GM13976 (cell line): ENCODE measurements at regions not wholly inside any gene's neighbourhood (a gene's known extent, or its start where the extent isn't known, plus 50 kb on each side); places are given as distances from the start of the nearest gene placed in this dataset.
A peak's percentile ranks its signal among the peaks of the same experiment; 100 is the strongest.
"Not testable (repeated sequence)": the region's sequence is repeated elsewhere in the genome, so short reads cannot be mapped to it uniquely, and the experiment has no call there.

Experiments
- DNase-seq: peaks from one replicate; pipeline ENCODE4 v3.0.0; 2012; ENCODE audit warnings: low spot score
- in situ Hi-C: fragments of 300-500 bp; cut with MboI; formaldehyde crosslinking; loops from one replicate; pipeline ENCODE4 v1.12.0; 2022; ENCODE audit warnings: low sequenced_read_pairs, mixed read lengths, inconsistent platforms; ENCODE audit not compliant: unreplicated experiment
- TF ChIP-seq, protein P1 (sequence below): IDR thresholded peaks from 2 replicates; pipeline ENCODE4 v1.5.1; 2012; ENCODE audit warnings: borderline replicate concordance, mild to moderate bottlenecking; ENCODE audit not compliant: insufficient read depth; ENCODE audit errors: extremely low read depth, missing control alignments, control extremely low read depth

DNA sequence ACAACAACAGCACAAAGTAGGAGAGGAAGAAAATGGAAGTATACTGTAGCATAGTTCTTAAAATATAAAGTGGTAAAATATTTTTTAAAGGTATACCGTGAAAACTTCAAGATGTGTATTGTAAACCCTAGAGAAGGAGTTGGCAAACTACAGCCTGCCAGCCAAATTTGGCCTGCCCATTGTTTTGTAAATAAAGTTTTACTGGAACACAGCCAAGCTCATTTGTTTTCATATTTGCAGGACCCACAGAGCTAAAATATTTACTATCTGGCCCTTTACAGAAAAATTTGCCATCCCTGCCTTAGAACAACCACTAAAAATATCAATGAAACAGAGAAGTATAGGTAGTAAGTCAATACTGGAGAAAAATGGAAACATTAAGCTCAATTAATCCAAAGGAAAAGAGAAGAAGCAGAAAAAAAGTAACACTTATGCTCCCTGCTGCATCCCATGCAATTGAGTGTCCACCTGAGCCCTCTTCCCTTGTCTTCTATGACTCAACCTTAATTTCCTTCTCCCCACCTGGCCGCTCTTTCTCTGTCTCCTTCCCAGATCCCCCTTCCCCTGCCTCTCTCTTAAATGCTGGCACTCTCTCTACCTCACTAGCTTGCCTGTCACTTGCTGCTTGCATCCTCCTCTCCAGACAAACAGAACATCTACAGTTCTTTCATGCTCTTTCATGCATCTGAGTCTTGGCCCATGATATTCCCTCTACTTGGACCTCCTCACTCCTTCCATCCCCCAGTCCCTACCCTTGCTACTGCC, 50.6 kb upstream of the FER start:
- in situ Hi-C loops = no loop called here
- TF ChIP-seq, protein P1, sequence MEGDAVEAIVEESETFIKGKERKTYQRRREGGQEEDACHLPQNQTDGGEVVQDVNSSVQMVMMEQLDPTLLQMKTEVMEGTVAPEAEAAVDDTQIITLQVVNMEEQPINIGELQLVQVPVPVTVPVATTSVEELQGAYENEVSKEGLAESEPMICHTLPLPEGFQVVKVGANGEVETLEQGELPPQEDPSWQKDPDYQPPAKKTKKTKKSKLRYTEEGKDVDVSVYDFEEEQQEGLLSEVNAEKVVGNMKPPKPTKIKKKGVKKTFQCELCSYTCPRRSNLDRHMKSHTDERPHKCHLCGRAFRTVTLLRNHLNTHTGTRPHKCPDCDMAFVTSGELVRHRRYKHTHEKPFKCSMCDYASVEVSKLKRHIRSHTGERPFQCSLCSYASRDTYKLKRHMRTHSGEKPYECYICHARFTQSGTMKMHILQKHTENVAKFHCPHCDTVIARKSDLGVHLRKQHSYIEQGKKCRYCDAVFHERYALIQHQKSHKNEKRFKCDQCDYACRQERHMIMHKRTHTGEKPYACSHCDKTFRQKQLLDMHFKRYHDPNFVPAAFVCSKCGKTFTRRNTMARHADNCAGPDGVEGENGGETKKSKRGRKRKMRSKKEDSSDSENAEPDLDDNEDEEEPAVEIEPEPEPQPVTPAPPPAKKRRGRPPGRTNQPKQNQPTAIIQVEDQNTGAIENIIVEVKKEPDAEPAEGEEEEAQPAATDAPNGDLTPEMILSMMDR = no peak
- no peak for DNase-seq

DNA sequence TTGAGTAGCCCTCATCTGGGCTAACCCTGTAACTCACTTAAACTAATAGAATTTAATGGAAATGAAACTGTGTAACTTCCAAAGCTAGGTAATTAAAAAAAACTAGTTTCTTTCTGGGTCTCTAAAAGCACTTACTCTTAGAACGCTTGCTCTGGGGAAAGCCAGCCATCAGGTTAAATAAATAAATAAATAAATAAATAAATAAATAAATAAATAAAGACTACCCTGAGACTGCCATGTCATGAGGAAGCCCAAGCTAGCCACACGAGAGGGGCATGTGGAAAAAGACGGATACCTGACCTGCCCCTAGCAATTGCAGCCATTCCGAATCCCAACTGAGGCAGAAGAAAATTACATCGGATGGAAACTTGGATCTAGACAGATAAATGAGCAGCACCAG, 51.3 kb upstream of the FER start:
- in situ Hi-C loops = no loop called here
- TF ChIP-seq, protein P1 = no peak
- DNase-seq = no peak

DNA sequence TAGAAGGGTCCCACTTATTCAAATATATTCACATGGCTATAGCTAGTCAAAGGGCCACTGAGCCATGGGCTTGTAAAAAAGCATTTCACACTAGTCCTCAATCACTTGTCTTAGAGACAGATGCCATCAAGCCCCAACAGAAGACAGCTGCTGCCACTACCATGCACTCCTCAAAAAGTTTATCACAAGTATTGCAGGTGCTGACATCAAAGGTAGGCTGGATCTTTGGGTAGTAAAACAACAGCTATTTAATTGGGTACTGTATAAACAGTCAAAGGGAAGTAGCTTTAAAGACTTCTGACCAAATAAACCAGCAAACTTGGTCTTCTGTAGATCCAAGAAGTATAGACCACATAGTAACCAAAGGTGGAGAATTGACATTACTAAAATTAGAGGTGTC, 59.2 kb upstream of the FER start:
- TF ChIP-seq, protein P1 = no peak
- in situ Hi-C loops = no loop called here
- DNase-seq = no peak

DNA sequence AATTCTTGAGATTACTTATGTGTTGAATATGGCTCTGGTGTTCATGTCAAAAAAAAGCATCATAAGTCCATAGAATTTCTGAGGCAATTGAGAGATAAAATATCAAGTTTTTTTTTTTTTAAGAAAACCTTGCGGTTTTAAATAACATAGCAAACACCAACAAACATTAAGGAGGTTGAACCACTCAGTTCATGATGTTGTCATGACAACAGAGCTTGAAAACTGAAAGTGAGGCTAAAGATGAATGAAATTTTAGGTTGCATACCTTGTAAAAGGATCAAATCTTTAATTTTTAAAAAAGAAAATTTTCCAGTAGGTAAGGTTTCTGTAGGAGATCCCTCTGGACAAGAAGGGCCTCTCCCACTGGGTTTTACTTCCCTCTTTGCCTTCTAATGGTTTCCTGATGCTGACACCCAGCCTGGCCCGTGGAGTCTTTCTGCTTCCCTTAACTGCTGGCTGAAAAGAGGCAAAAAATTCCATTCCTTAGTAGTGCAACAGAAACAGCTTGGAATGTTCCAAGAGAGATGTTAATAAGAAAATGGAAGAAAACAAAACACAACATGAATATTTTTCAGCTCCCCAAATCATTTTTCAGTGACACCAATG, 60.0 kb upstream of the FER start:
- TF ChIP-seq, protein P1 = no peak
- in situ Hi-C loops = no loop called here
- peak; percentile 43 for DNase-seq

DNA sequence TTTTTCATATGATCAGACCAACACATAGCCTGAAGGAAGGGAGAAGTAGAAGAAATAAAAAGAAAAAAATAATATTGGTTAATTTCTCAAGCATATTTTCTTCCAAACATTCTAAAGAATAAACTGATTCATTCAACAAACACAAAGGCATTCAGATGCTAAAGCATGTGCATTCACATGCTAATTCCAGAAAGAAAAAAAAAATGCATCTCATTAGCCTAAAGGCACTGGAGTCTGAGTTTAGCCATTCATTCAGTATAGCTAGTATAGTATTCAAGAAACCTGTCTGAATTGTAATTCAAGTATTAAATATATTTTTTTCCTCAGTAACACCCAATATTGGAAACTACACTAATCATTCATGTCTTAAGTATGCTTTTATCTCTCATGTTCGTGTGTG, 61.0 kb upstream of the FER start:
- DNase-seq = no peak
- in situ Hi-C loops = no loop called here
- TF ChIP-seq, protein P1 = no peak

DNA sequence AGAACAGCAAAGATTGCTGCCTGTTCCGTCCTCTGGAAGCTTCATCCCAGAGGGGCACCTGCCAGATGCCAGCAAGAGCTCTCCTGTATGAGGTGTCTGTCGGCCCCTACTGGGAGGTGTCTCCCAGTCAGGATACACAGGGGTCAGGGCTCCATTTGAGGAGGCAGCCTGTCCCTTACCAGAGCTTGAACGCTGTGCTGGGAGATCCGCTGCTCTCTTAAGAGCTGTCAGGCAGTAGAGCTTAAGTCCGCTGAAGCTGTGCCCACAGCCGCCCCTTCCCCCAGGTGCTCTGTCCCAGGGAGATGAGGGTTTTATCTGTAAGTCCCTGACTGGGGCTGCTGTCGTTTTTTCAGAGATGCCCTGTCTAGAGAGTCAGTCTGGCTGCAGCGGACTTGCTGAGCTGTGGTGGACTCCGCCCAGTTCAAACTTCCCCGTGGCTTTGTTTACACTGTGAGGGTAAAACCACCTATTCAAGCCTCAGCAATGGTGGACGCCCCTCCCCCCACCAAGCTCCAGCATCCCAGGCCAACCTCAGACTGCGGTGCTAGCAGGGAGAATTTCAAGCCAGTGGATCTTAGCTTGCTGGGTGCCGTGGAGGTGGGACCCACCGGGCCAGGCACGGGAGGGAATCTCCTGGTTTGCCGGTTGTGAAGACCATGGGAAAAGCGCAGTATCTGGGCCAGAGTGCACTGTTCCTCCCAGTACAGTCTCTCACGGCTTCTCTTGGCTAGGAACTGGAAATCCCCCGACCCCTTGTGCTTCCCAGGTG, 62.1 kb upstream of the FER start:
- DNase-seq, in situ Hi-C loops: not testable (repeated sequence)
